ENCODE measurements at regions not wholly inside any gene's neighbourhood (a gene's known extent, or its start where the extent isn't known, plus 50 kb on each side); places are given as distances from the start of the nearest gene placed in this dataset.

DNA sequence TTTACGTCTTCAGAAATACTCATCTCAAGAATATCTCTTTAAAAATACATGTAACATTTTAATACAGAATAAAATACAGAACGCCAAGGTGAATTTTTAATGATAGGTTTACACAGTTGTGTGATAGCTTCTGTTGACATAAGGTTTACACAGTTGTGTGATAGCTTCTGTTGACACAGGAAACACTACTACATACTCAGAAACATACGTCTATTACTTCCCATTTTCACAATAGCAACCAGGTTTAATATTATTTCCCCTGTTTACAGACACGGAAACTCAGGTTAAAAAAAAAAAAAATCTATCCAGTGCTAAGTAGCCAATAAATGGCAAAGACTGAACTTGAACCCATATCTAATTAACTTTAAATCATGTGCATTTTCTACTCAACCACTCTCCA lies 571.2 kb downstream of the LIG4 start:
- H3K4me3 ChIP-seq (ENCODE audit: low read depth, low read length) = no peak overlapping the region
- no peaks in the 10 kb centered on the region for H3K36me3 ChIP-seq (ENCODE audit: control insufficient read depth in 2 of 2, insufficient read depth in 1 of 2, low read length in 2 of 2)
- ChIA-PET POLR2A (no interaction called here), CTCF (no interaction called here)
- no peaks in the 10 kb centered on the region for H3K9me3 ChIP-seq (ENCODE audit: control insufficient read depth, insufficient read depth, low read depth, low read length)
- no peaks in the 10 kb centered on the region for H3K4me1 ChIP-seq (ENCODE audit: control insufficient read depth, insufficient read depth, low read length)
- no peak overlapping the region for H3K27ac ChIP-seq (ENCODE audit: extremely low read depth, low read depth, low read length)
- TF ChIP-seq GFI1B (tag by site-specific recombination; IDR thresholded peaks at IDR 0.05) (no peak), ZNF701 (tag by site-specific recombination; IDR thresholded peaks at IDR 0.05) (no peak), MYNN (tag by site-specific recombination; IDR thresholded peaks at IDR 0.05; ENCODE audit: borderline replicate concordance) (no peak), GLIS1 (tag by site-specific recombination; IDR thresholded peaks at IDR 0.05) (no peak), ZBTB17 (tag by site-specific recombination; IDR thresholded peaks at IDR 0.05) (no peak), ZNF558 (tag by site-specific recombination; IDR thresholded peaks at IDR 0.05) (no peak), ZNF37A (tag by site-specific recombination; IDR thresholded peaks at IDR 0.05) (no peak), KLF7 (tag by site-specific recombination; IDR thresholded peaks at IDR 0.05; ENCODE audit: borderline replicate concordance) (no peak), ZNF677 (tag by site-specific recombination; IDR thresholded peaks at IDR 0.05) (no peak), ZNF184 (tag by site-specific recombination; IDR thresholded peaks at IDR 0.05) (no peak)
- TF ChIP-seq, protein P1, sequence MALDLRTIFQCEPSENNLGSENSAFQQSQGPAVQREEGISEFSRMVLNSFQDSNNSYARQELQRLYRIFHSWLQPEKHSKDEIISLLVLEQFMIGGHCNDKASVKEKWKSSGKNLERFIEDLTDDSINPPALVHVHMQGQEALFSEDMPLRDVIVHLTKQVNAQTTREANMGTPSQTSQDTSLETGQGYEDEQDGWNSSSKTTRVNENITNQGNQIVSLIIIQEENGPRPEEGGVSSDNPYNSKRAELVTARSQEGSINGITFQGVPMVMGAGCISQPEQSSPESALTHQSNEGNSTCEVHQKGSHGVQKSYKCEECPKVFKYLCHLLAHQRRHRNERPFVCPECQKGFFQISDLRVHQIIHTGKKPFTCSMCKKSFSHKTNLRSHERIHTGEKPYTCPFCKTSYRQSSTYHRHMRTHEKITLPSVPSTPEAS (tag by site-specific recombination; IDR thresholded peaks at IDR 0.05) = no peak
- TF ChIP-seq, protein P2, sequence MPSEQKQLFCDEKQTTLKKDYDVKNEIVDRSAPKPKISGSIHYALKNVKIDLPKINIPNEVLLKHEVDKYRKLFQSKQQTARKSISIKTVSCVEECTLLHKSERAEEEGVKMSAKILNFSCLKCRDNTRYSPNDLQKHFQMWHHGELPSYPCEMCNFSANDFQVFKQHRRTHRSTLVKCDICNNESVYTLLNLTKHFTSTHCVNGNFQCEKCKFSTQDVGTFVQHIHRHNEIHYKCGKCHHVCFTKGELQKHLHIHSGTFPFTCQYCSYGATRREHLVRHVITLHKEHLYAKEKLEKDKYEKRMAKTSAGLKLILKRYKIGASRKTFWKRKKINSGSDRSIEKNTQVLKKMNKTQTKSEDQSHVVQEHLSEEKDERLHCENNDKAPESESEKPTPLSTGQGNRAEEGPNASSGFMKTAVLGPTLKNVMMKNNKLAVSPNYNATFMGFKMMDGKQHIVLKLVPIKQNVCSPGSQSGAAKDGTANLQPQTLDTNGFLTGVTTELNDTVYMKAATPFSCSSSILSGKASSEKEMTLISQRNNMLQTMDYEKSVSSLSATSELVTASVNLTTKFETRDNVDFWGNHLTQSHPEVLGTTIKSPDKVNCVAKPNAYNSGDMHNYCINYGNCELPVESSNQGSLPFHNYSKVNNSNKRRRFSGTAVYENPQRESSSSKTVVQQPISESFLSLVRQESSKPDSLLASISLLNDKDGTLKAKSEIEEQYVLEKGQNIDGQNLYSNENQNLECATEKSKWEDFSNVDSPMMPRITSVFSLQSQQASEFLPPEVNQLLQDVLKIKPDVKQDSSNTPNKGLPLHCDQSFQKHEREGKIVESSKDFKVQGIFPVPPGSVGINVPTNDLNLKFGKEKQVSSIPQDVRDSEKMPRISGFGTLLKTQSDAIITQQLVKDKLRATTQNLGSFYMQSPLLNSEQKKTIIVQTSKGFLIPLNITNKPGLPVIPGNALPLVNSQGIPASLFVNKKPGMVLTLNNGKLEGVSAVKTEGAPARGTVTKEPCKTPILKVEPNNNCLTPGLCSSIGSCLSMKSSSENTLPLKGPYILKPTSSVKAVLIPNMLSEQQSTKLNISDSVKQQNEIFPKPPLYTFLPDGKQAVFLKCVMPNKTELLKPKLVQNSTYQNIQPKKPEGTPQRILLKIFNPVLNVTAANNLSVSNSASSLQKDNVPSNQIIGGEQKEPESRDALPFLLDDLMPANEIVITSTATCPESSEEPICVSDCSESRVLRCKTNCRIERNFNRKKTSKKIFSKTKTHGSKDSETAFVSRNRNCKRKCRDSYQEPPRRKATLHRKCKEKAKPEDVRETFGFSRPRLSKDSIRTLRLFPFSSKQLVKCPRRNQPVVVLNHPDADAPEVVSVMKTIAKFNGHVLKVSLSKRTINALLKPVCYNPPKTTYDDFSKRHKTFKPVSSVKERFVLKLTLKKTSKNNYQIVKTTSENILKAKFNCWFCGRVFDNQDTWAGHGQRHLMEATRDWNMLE (tag by site-specific recombination; conservative IDR thresholded peaks at IDR 0.05; ENCODE audit: low read depth) = no peak
- TF ChIP-seq, protein P3, sequence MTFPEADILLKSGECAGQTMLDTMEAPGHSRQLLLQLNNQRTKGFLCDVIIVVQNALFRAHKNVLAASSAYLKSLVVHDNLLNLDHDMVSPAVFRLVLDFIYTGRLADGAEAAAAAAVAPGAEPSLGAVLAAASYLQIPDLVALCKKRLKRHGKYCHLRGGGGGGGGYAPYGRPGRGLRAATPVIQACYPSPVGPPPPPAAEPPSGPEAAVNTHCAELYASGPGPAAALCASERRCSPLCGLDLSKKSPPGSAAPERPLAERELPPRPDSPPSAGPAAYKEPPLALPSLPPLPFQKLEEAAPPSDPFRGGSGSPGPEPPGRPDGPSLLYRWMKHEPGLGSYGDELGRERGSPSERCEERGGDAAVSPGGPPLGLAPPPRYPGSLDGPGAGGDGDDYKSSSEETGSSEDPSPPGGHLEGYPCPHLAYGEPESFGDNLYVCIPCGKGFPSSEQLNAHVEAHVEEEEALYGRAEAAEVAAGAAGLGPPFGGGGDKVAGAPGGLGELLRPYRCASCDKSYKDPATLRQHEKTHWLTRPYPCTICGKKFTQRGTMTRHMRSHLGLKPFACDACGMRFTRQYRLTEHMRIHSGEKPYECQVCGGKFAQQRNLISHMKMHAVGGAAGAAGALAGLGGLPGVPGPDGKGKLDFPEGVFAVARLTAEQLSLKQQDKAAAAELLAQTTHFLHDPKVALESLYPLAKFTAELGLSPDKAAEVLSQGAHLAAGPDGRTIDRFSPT (tag by site-specific recombination; IDR thresholded peaks at IDR 0.05) = no peak
- TF ChIP-seq, protein P4, sequence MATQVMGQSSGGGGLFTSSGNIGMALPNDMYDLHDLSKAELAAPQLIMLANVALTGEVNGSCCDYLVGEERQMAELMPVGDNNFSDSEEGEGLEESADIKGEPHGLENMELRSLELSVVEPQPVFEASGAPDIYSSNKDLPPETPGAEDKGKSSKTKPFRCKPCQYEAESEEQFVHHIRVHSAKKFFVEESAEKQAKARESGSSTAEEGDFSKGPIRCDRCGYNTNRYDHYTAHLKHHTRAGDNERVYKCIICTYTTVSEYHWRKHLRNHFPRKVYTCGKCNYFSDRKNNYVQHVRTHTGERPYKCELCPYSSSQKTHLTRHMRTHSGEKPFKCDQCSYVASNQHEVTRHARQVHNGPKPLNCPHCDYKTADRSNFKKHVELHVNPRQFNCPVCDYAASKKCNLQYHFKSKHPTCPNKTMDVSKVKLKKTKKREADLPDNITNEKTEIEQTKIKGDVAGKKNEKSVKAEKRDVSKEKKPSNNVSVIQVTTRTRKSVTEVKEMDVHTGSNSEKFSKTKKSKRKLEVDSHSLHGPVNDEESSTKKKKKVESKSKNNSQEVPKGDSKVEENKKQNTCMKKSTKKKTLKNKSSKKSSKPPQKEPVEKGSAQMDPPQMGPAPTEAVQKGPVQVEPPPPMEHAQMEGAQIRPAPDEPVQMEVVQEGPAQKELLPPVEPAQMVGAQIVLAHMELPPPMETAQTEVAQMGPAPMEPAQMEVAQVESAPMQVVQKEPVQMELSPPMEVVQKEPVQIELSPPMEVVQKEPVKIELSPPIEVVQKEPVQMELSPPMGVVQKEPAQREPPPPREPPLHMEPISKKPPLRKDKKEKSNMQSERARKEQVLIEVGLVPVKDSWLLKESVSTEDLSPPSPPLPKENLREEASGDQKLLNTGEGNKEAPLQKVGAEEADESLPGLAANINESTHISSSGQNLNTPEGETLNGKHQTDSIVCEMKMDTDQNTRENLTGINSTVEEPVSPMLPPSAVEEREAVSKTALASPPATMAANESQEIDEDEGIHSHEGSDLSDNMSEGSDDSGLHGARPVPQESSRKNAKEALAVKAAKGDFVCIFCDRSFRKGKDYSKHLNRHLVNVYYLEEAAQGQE (tag by site-specific recombination; IDR thresholded peaks at IDR 0.05) = no peak
- TF ChIP-seq, protein P5, sequence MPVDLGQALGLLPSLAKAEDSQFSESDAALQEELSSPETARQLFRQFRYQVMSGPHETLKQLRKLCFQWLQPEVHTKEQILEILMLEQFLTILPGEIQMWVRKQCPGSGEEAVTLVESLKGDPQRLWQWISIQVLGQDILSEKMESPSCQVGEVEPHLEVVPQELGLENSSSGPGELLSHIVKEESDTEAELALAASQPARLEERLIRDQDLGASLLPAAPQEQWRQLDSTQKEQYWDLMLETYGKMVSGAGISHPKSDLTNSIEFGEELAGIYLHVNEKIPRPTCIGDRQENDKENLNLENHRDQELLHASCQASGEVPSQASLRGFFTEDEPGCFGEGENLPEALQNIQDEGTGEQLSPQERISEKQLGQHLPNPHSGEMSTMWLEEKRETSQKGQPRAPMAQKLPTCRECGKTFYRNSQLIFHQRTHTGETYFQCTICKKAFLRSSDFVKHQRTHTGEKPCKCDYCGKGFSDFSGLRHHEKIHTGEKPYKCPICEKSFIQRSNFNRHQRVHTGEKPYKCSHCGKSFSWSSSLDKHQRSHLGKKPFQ (tag by site-specific recombination; IDR thresholded peaks at IDR 0.05) = no peak
